Neuronal stem cell (in vitro differentiated cells): ENCODE measurements at regions not wholly inside any gene's neighbourhood (a gene's known extent, or its start where the extent isn't known, plus 50 kb on each side); places are given as distances from the start of the nearest gene placed in this dataset.

Source experiments
- DNase-seq: peaks from one replicate; pipeline ENCODE4 v3.0.0-alpha.2; 2013; ENCODE audit warnings: low spot score
- H2AFZ ChIP-seq: one replicate; pipeline ENCODE4 v1.6.1; 2013; ENCODE audit warnings: mild to moderate bottlenecking, low read length, inconsistent platforms
- H2AK5ac ChIP-seq: 2 replicates; pipeline ENCODE4 v1.6.1; 2013; ENCODE audit warnings: low read depth, mild to moderate bottlenecking, inconsistent platforms, low read length, moderate library complexity, mixed read lengths
- H2BK120ac ChIP-seq: 2 replicates; pipeline ENCODE4 v1.6.1; 2013; ENCODE audit warnings: low read depth, mild to moderate bottlenecking, inconsistent platforms, low read length, moderate library complexity, mixed read lengths
- H2BK12ac ChIP-seq: one replicate; pipeline ENCODE4 v1.6.1; 2013; ENCODE audit warnings: low read length, inconsistent platforms
- H2BK15ac ChIP-seq: 2 replicates; pipeline ENCODE4 v1.6.1; 2013; ENCODE audit warnings: mild to moderate bottlenecking, low read length, inconsistent platforms, mixed read lengths
- H2BK5ac ChIP-seq: one replicate; pipeline ENCODE4 v1.6.1; 2013; ENCODE audit warnings: inconsistent platforms, mild to moderate bottlenecking, low read length, moderate library complexity
- H3K14ac ChIP-seq: one replicate; pipeline ENCODE4 v1.6.1; 2013; ENCODE audit warnings: low read length, inconsistent platforms
- H3K18ac ChIP-seq: 2 replicates; pipeline ENCODE4 v1.6.1; 2013; ENCODE audit warnings: low read length, inconsistent platforms
- H3K23ac ChIP-seq: 2 replicates; pipeline ENCODE4 v1.6.1; 2013; ENCODE audit warnings: low read depth, mild to moderate bottlenecking, mixed read lengths, low read length, inconsistent platforms; ENCODE audit not compliant: poor library complexity
- H3K27ac ChIP-seq: replicated peaks from 3 replicates; pipeline ENCODE4 v1.5.1; 2013; ENCODE audit warnings: low read length, inconsistent platforms
- H3K27me3 ChIP-seq, 3 experiments: 2 replicates each; pipeline ENCODE4 v1.6.1; 2013; ENCODE audit warnings: low read length in 3 of 3, mild to moderate bottlenecking in 2 of 3, inconsistent platforms in 1 of 3, low read depth in 1 of 3, mixed read lengths in 1 of 3, moderate library complexity in 1 of 3; ENCODE audit not compliant: control insufficient read depth in 3 of 3, insufficient read depth in 3 of 3
- H3K36me3 ChIP-seq, 2 donors: replicated peaks in 1 of 2; 2 replicates each; pipeline ENCODE4 v1.6.1; 2013; ENCODE audit warnings: low read length in 2 of 2; ENCODE audit not compliant: control insufficient read depth in 2 of 2, insufficient read depth in 2 of 2
- H3K4ac ChIP-seq: 2 replicates; pipeline ENCODE4 v1.6.1; 2013; ENCODE audit warnings: inconsistent platforms, mild to moderate bottlenecking, low read length, moderate library complexity
- H3K4me1 ChIP-seq, 2 donors: 1 replicate in 1 of 2; 2 replicates in 1 of 2; pipeline ENCODE4 v1.6.1; 2013; ENCODE audit warnings: low read length in 2 of 2, low read depth in 1 of 2; ENCODE audit not compliant: control insufficient read depth in 2 of 2, insufficient read depth in 1 of 2
- H3K4me2 ChIP-seq: one replicate; pipeline ENCODE4 v1.6.1; 2013; ENCODE audit warnings: mild to moderate bottlenecking, low read length, inconsistent platforms; ENCODE audit not compliant: insufficient read depth, poor library complexity, severe bottlenecking
- H3K4me3 ChIP-seq, 2 donors: 2 replicates each; pipeline ENCODE4 v1.5.1; 2013; ENCODE audit warnings: low read length in 2 of 2, mild to moderate bottlenecking in 2 of 2, inconsistent platforms in 1 of 2, moderate library complexity in 1 of 2
- H3K79me1 ChIP-seq: one replicate; pipeline ENCODE4 v1.6.1; 2013; ENCODE audit warnings: low read depth, mild to moderate bottlenecking, inconsistent platforms, low read length, moderate library complexity
- H3K9ac ChIP-seq: one replicate; pipeline ENCODE4 v1.6.1; 2013; ENCODE audit warnings: mild to moderate bottlenecking, low read depth, low read length, inconsistent platforms; ENCODE audit not compliant: poor library complexity
- H3K9me3 ChIP-seq, 2 donors: replicated peaks in 1 of 2; 2 replicates each; pipeline versions ENCODE3 to v1.6.1; 2013; ENCODE audit warnings: low read length in 2 of 2, mild to moderate bottlenecking in 2 of 2, inconsistent platforms in 1 of 2, low read depth in 1 of 2, mixed read lengths in 1 of 2, moderate library complexity in 1 of 2; ENCODE audit not compliant: control insufficient read depth in 2 of 2, insufficient read depth in 1 of 2
- H4K8ac ChIP-seq: one replicate; pipeline ENCODE4 v1.6.1; 2013; ENCODE audit warnings: low read depth, mild to moderate bottlenecking, inconsistent platforms, low read length, moderate library complexity
- H4K91ac ChIP-seq: one replicate; pipeline ENCODE4 v1.6.1; 2013; ENCODE audit warnings: low read length, low read depth, mild to moderate bottlenecking, inconsistent platforms; ENCODE audit not compliant: poor library complexity
- WGBS, 2 donors: extraction: QIAGEN DNeasy Blood & Tissue Kit; methylation state at CpG; one replicate each; pipeline ENCODE4 v1.1.7; 2013; ENCODE audit warnings: missing lambda C conversion rate in 2 of 2, mixed read lengths in 1 of 2; ENCODE audit not compliant: insufficient read length in 2 of 2, insufficient replicate concordance in 1 of 2; ENCODE audit errors: extremely low coverage in 2 of 2; 5-methylcytosine and 5-hydroxymethylcytosine counted together

GRCh38 chr2:139940686-139941085, 1160.5 kb upstream of the NXPH2 start:
- Histone ChIP-seq H3K27ac (no peak overlapping the region), H2AK5ac (no peak overlapping the region), H4K91ac (no peak overlapping the region), H3K4me2 (no peak overlapping the region), H2BK15ac (no peak overlapping the region), H2BK5ac (no peak overlapping the region), H2AFZ (no peak overlapping the region), H2BK12ac (no peak overlapping the region), H3K27me3 (no peaks in the 10 kb centered on the region), H3K4me3 (no peak overlapping the region), H4K8ac (no peak overlapping the region), H3K36me3 (no peaks in the 10 kb centered on the region), H3K18ac (no peak overlapping the region), H3K4me1 (no peaks in the 10 kb centered on the region), H3K79me1 (no peaks in the 10 kb centered on the region), H3K9me3 (no peaks in the 10 kb centered on the region), H3K9ac (no peak overlapping the region), H3K23ac (no peak overlapping the region), H2BK120ac (no peak overlapping the region), H3K14ac (no peak overlapping the region), H3K4ac (no peak overlapping the region)
- WGBS, 2 donors, result no CpG with 5 or more reads among the region's 1 CpG
- no peak for DNase-seq

GRCh38 chr2:139925903-139926302, 1145.7 kb upstream of the NXPH2 start:
- Histone ChIP-seq H3K9ac (no peak overlapping the region), H3K4me1 (no peaks in the 10 kb centered on the region), H3K4me2 (no peak overlapping the region), H3K4me3 (no peak overlapping the region), H2BK15ac (no peak overlapping the region), H3K36me3 (no peaks in the 10 kb centered on the region), H3K27ac (no peak overlapping the region), H4K91ac (no peak overlapping the region), H4K8ac (no peak overlapping the region), H2BK5ac (no peak overlapping the region), H3K4ac (no peak overlapping the region), H3K79me1 (no peaks in the 10 kb centered on the region), H2BK120ac (no peak overlapping the region), H3K27me3 (no peaks in the 10 kb centered on the region), H3K9me3 (no peaks in the 10 kb centered on the region), H2AFZ (no peak overlapping the region), H2AK5ac (no peak overlapping the region), H3K18ac (no peak overlapping the region), H3K14ac (no peak overlapping the region), H3K23ac (no peak overlapping the region), H2BK12ac (no peak overlapping the region)
- no peak for DNase-seq
- WGBS, 2 donors, result no CpG with 5 or more reads among the region's 1 CpG

GRCh38 chr2:139924070-139924469, 1143.9 kb upstream of the NXPH2 start:
- no peak for DNase-seq
- no peaks in the 10 kb centered on the region for H3K36me3 ChIP-seq
- no peak overlapping the region for H3K18ac ChIP-seq
- H4K8ac ChIP-seq, result no peak overlapping the region
- H2AFZ ChIP-seq, result no peak overlapping the region
- H3K4ac ChIP-seq, result no peak overlapping the region
- no peak overlapping the region for H3K9ac ChIP-seq
- no peak overlapping the region for H3K4me3 ChIP-seq
- WGBS, 2 donors, result no CpG with 5 or more reads among the region's 5 CpGs
- H2BK12ac ChIP-seq, result no peak overlapping the region
- no peak overlapping the region for H2BK5ac ChIP-seq
- no peaks in the 10 kb centered on the region for H3K9me3 ChIP-seq
- no peak overlapping the region for H2BK120ac ChIP-seq
- no peak overlapping the region for H3K14ac ChIP-seq
- H2BK15ac ChIP-seq, result no peak overlapping the region
- H3K4me1 ChIP-seq, result no peaks in the 10 kb centered on the region
- H2AK5ac ChIP-seq, result no peak overlapping the region
- H3K79me1 ChIP-seq, result no peaks in the 10 kb centered on the region
- no peak overlapping the region for H4K91ac ChIP-seq
- H3K4me2 ChIP-seq, result no peak overlapping the region
- H3K27ac ChIP-seq, result no peak overlapping the region
- no peaks in the 10 kb centered on the region for H3K27me3 ChIP-seq
- no peak overlapping the region for H3K23ac ChIP-seq

GRCh38 chr2:139918982-139919381, 1138.8 kb upstream of the NXPH2 start:
- H3K4ac ChIP-seq, result no peak overlapping the region
- H2BK15ac ChIP-seq, result no peak overlapping the region
- H3K4me3 ChIP-seq, result no peak overlapping the region
- H2AK5ac ChIP-seq, result no peak overlapping the region
- H4K8ac ChIP-seq, result no peak overlapping the region
- no peaks in the 10 kb centered on the region for H3K9me3 ChIP-seq
- H3K18ac ChIP-seq, result no peak overlapping the region
- no peaks in the 10 kb centered on the region for H3K27me3 ChIP-seq
- DNase-seq, result no peak
- H3K9ac ChIP-seq, result no peak overlapping the region
- no CpG with 5 or more reads among the region's 3 CpGs for WGBS, 2 donors
- no peaks in the 10 kb centered on the region for H3K4me1 ChIP-seq
- no peaks in the 10 kb centered on the region for H3K79me1 ChIP-seq
- H2BK120ac ChIP-seq, result no peak overlapping the region
- no peak overlapping the region for H3K14ac ChIP-seq
- H3K23ac ChIP-seq, result no peak overlapping the region
- H3K36me3 ChIP-seq, result no peaks in the 10 kb centered on the region
- no peak overlapping the region for H3K4me2 ChIP-seq
- H4K91ac ChIP-seq, result no peak overlapping the region
- no peak overlapping the region for H2BK5ac ChIP-seq
- no peak overlapping the region for H2BK12ac ChIP-seq
- no peak overlapping the region for H2AFZ ChIP-seq
- no peak overlapping the region for H3K27ac ChIP-seq
